Type B pancreatic cell (in vitro differentiated cells): ENCODE measurements at regions not wholly inside any gene's neighbourhood (a gene's known extent, or its start where the extent isn't known, plus 50 kb on each side); places are given as distances from the start of the nearest gene placed in this dataset.

Source experiments
- DNase-seq: peaks from one replicate; pipeline ENCODE4 v3.0.0; 2021; ENCODE audit warnings: mixed read lengths; ENCODE audit not compliant: unreplicated experiment; ENCODE audit errors: extremely low spot score
- H3K27ac Mint-ChIP-seq: 2 replicates; pipeline ENCODE4 v1.8.0; 2021; ENCODE audit warnings: mild to moderate bottlenecking, mixed read lengths
- H3K27me3 Mint-ChIP-seq: 2 replicates; pipeline ENCODE4 v1.8.0; 2021; ENCODE audit warnings: mixed read lengths
- H3K36me3 Mint-ChIP-seq: 2 replicates; pipeline ENCODE4 v1.8.0; 2021; ENCODE audit warnings: mixed read lengths
- H3K4me1 Mint-ChIP-seq: one replicate; pipeline ENCODE4 v1.8.0; 2021; ENCODE audit warnings: mixed read lengths; ENCODE audit not compliant: unreplicated experiment
- H3K4me3 Mint-ChIP-seq: 2 replicates; pipeline ENCODE4 v1.8.0; 2021; ENCODE audit warnings: mild to moderate bottlenecking, mixed read lengths
- H3K9me3 Mint-ChIP-seq: 2 replicates; pipeline ENCODE4 v1.8.0; 2021; ENCODE audit warnings: mixed read lengths
- CTCF ChIP-seq: fragments of 200-600 bp; sonication (generic); conservative IDR thresholded peaks from 2 replicates; pipeline ENCODE4 v1.5.0; 2021; ENCODE audit warnings: antibody characterized with exemption, mild to moderate bottlenecking

DNA sequence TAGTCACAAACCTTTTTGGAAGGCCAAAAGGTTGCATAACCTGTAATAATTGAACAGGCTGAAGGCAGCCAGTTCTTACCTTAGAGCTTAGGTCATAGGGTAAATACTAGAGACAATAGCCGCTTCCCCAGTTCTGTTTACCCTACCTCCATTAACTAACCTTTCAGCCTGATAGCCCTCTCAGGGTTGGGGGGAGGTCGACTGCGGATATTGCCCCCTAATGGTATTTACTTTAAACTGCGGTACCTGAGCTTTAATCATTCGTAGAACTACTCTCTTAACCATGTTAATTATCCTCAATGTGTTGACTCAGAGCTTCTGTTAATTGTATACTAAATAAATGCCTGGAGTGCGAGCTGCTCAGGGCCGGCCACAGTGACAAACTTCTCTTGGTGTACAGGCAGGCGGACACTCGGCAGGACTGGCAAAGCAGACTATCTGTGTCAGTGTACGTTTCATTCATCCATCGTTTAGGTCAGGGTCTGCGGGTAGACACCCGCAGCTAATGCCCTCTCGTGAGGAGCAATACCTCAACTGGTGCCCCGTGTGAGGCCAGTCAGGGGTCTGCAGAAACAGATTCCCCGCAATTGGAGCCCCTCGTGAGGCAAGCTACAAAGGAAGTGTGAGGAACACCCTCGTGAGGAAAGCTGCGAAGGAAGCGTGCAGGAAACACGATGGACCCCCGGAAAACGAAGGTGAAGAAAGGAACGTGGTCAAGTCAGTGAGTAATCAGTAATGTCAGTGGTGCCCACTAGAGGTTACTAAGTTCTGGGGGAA, 115.3 kb upstream of the SCN7A start:
- Mint-ChIP-seq H3K9me3 (peaks cover 5% of the 10 kb centered on the region), H3K4me3 (peak overlapping the region; percentile 60), H3K36me3 (no peaks in the 10 kb centered on the region), H3K27me3 (peaks cover 4% of the 10 kb centered on the region), H3K4me1 (peaks cover 10% of the 10 kb centered on the region), H3K27ac (no peak overlapping the region)
- no peak for DNase-seq
- no peak for TF ChIP-seq CTCF

DNA sequence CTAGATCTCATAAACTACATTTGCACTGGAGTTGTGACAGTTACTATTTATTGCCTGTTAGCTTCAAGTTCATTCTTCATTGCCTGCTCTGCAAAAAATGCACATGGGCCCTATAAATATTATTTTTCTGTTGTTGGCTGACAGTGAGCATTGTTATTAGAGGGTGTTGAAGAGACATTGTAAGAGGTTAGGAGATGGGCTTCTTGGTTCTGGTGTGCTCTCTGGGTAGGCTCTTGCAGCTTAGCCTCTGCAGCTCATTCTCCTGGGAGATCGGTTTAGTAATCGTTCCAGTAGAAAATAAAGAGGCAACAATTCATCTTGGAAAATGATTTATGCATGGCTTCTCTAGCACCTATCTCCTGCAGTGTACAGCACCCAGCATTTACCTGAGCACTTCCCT, 113.8 kb upstream of the SCN7A start:
- Mint-ChIP-seq H3K36me3 (no peaks in the 10 kb centered on the region), H3K27me3 (peaks cover 4% of the 10 kb centered on the region)

GRCh38 chr2:166593403-166593802, 99.4 kb upstream of the SCN7A start:
- no peaks in the 10 kb centered on the region for H3K36me3 Mint-ChIP-seq
- H3K9me3 Mint-ChIP-seq: peaks cover 7% of the 10 kb centered on the region
- no peak overlapping the region for H3K4me3 Mint-ChIP-seq
- no peaks in the 10 kb centered on the region for H3K4me1 Mint-ChIP-seq
- H3K27me3 Mint-ChIP-seq: no peaks in the 10 kb centered on the region
- H3K27ac Mint-ChIP-seq: no peak overlapping the region
- TF ChIP-seq CTCF: no peak
- DNase-seq: no peak

More for the DNA sequence above, 113.8 kb upstream of the SCN7A start:
- TF ChIP-seq CTCF: no peak
- Mint-ChIP-seq H3K27ac (no peak overlapping the region), H3K9me3 (peaks cover 5% of the 10 kb centered on the region), H3K4me1 (no peaks in the 10 kb centered on the region), H3K4me3 (no peak overlapping the region)
- DNase-seq: no peak

- H3K4me3 Mint-ChIP-seq: no peak overlapping the region
- H3K4me1 Mint-ChIP-seq: no peaks in the 10 kb centered on the region
Observed at GRCh38 chr2:166592750-166593149, 98.7 kb upstream of the SCN7A start.

GRCh38 chr2:166591226-166591625, 97.2 kb upstream of the SCN7A start:
- Mint-ChIP-seq H3K4me3 (no peak overlapping the region), H3K9me3 (no peaks in the 10 kb centered on the region), H3K36me3 (no peaks in the 10 kb centered on the region), H3K27ac (no peak overlapping the region), H3K27me3 (no peaks in the 10 kb centered on the region), H3K4me1 (no peaks in the 10 kb centered on the region)
- no peak for TF ChIP-seq CTCF
- DNase-seq: no peak

More at GRCh38 chr2:166592750-166593149, 98.7 kb upstream of the SCN7A start:
- H3K9me3 Mint-ChIP-seq: peaks cover 7% of the 10 kb centered on the region
- DNase-seq: no peak
- no peaks in the 10 kb centered on the region for H3K27me3 Mint-ChIP-seq
- H3K36me3 Mint-ChIP-seq: no peaks in the 10 kb centered on the region
- no peak overlapping the region for H3K27ac Mint-ChIP-seq
- TF ChIP-seq CTCF: no peak
